ENCODE measurements at regions not wholly inside any gene's neighbourhood (a gene's known extent, or its start where the extent isn't known, plus 50 kb on each side); places are given as distances from the start of the nearest gene placed in this dataset.

GRCh38 chr14:40920380-40920779, 686.3 kb upstream of the LRFN5 start:
- DNase-seq (ENCODE audit: low spot score) (no peak), FAIRE-seq (no peak)

DNA sequence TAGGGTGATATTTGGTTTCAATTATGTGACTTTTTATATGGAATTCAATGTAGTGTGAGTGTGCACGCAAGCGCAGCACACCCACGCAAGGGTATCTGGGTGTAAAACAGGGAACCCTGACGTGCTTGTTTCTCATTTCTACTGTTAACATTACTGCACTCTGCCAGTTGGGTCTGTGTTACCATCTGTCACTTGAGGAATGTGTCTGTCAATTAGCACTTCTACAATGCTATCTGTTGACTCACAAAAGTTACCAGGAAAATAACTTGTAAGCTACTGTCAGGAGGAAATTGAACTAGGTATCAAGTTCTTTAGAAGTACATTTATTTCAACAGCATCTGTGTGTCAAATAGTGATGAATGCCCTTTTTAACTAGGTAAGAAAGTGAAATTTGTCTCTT, 695.5 kb upstream of the LRFN5 start:
- FAIRE-seq = no peak
- no peak for DNase-seq (ENCODE audit: low spot score)

GRCh38 chr14:40909906-40910305, 696.8 kb upstream of the LRFN5 start:
- DNase-seq (ENCODE audit: low spot score) = no peak
- FAIRE-seq = no peak

GRCh38 chr14:40903709-40904108, 703.0 kb upstream of the LRFN5 start:
- no peak for DNase-seq (ENCODE audit: low spot score)
- no peak for FAIRE-seq

DNA sequence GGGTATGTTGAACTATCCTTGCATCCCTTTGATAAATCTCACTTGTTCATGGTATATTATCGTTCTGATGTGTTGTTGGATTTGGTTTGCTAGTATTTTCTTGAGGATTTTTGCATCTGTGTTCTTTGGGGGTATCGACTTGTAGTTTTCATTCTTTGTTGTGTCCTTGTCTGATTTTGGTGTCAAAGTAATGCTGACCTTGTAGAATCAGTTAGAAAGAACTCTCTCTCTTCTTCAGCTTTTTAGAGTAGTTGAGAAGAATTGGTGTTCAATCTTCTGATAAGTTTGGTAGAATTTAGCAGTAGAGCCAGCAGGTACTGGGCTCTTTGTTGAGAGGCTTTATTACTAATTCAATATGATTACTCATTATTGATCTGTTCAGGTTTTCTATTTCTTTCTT, 707.2 kb upstream of the LRFN5 start:
- DNase-seq (ENCODE audit: low spot score) = no peak
- FAIRE-seq = no peak

DNA sequence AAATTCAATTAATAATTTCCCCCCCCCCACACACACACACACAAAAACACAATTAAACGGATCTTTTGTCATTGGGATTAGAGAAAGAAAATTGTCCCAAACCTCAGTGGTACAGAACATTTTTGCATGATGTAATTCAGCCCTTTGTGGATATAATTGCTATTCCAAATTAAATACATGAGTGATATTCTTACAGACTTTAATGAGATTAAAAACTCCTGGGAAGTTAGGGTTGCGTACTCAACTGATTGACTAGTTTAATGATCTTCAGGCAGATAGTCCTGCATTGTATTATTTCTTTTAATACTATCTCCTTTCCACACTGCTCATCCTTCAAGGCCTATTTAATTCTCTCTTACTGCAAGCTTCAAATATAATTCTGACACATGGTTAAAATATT, 711.8 kb upstream of the LRFN5 start:
- FAIRE-seq = no peak
- no peak for DNase-seq (ENCODE audit: low spot score)

GRCh38 chr14:40889126-40889525, 717.5 kb upstream of the LRFN5 start:
- DNase-seq (ENCODE audit: low spot score) (no peak), FAIRE-seq (no peak)

DNA sequence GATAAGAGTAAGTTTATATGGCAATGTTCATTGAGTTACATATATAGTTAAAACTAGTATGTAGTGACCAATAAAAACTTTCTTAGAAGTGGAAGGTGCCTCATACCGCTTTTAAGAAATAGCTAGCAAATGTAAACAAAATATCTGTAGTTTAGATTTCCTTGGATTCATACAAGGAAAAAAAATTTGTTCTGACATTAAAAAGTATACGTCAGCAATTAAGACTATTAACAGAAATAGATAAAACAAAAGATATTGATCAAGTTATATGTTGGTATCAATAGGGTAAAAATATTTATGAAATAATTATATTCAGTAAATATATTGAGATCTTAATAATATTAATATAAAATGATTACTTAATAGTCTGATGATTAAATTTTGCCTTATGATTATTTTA, 718.8 kb upstream of the LRFN5 start:
- DNase-seq (ENCODE audit: low spot score) (no peak), FAIRE-seq (no peak)

- FAIRE-seq = no peak
- DNase-seq (ENCODE audit: low spot score) = no peak
Observed at GRCh38 chr14:40870252-40870651, 736.4 kb upstream of the LRFN5 start.

DNA sequence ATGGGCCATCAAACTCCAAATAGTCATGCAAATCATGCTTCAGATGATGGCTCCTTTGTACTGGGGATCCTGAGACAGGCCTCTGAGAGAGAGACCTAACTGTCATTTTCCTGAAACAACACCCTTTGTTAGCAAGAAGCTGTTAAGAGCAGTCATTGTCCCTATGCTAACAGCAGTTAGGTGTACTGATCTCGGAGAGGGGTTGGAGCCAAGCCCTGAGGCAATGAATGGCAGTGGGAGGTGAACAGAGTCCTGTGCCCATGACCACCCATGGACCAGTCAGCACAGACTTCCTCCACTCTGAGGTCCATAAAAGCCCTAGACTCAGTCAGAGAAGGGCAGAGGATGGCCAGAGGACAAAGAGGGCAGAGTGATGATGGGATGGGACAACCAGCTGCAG, 747.6 kb upstream of the LRFN5 start:
- FAIRE-seq (peak; percentile 17), DNase-seq (ENCODE audit: low spot score) (no peak)

GRCh38 chr14:40855343-40855742, 751.3 kb upstream of the LRFN5 start:
- no peak for FAIRE-seq
- no peak for DNase-seq (ENCODE audit: low spot score)

GRCh38 chr14:40850191-40850590, 756.5 kb upstream of the LRFN5 start:
- FAIRE-seq (no peak), DNase-seq (ENCODE audit: low spot score) (no peak)

DNA sequence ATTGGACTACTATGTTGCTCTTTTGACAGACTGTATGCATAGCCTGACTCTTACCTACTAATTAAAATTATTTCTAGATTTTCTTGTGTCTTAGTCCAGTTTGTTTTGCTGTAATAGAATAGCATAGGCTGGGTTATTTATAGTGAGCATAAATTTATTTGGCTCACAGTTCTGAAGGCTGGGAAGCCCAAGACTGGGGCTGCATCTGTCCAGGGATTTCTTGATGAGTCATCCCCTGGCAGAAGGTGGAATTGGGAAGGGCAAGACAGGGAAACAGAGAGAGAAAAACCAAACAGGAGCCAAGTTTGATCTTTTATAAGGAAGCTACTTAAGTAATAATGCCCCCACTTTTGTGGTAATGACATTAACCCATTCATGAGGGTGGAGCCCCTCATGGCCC, 759.2 kb upstream of the LRFN5 start:
- DNase-seq (ENCODE audit: low spot score) = peak; percentile 9
- no peak for FAIRE-seq

DNA sequence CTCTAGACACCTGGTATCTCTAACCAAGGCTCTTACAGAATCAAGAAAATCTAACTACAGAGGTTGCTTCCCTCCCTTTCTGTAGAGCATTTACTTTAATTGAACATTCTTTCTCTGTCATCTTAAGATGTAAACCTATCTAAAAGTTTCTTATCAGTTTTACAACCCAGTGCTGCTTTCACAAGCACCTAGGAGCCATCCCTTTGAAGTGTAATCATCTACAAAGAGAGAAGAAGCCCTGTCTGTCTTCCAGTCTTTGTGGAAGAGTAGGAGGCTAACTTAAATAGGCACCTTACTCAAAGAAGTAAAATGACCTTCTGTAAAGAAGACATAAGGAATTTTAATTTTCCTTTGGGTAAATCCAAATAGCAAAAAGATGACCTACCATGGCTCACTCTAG, 763.9 kb upstream of the LRFN5 start:
- no peak for FAIRE-seq
- no peak for DNase-seq (ENCODE audit: low spot score)

- DNase-seq (ENCODE audit: low spot score) (no peak), FAIRE-seq (no peak)
Observed at GRCh38 chr14:40841886-40842285, 764.8 kb upstream of the LRFN5 start.

GRCh38 chr14:40838601-40839000, 768.1 kb upstream of the LRFN5 start:
- FAIRE-seq (no peak), DNase-seq (ENCODE audit: low spot score) (no peak)

- no peak for FAIRE-seq
- DNase-seq (ENCODE audit: low spot score) = no peak
Observed at GRCh38 chr14:40806471-40806870, 800.2 kb upstream of the LRFN5 start.

DNA sequence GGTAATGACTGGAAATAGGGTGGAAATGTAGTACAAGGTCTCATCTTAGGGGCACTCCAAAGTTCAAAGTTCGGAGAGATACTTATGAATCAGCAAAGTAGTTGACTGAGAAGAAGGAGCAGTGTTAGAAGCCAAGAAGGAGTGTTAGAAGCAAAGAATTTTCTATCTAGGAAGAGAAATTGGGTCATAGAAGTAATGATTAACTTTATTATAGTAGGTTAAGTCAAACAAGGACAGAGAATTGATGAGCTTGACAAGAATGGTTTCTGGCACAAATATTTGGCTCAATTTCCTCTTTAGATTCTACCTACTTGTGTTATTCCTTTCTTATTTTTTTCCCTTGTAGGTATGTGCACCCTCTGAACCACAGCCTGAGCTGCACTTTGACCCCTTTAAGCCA, 810.5 kb upstream of the LRFN5 start:
- no peak for FAIRE-seq
- no peak for DNase-seq (ENCODE audit: low spot score)

GRCh38 chr14:40784860-40785259, 821.8 kb upstream of the LRFN5 start:
- no peak for DNase-seq (ENCODE audit: low spot score)
- no peak for FAIRE-seq

DNA sequence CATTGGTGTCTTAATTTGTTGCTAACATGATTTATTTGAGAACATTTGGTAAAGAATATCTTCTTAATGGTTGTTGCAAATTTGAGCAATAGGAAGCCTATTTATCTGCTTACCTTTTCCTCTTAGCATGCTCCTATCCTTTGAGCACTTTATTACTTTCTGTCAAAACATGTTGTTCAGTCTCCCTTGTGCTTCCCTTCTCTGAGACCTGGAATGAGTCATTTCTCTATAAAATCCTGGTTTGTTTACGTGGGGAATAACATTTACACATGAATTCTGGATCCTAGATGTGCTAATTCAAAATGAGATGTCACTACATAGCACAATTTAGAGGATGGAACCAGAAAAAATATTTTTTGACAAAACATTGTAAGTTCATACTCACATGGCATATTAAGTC, 844.0 kb upstream of the LRFN5 start:
- no peak for FAIRE-seq
- DNase-seq (ENCODE audit: low spot score) = no peak

DNA sequence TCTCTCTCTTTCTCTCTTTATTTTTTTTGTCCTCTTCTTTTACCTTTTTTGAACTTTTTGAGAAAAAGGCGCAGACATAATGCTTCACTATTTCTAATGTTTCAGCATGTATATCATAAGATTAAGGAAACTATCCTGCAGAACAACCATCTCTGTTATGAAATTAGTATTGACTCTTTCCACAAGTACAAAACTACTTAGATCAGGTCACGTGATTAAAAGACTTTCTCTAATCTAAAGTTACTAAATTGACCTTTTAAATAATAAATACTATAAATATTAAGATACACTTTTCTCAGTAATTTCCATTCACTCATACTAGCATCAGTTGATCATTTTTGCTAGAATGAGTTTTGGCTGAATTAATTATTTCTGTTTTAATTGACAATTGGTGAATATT, 844.5 kb upstream of the LRFN5 start:
- DNase-seq (ENCODE audit: low spot score) = no peak
- no peak for FAIRE-seq

DNA sequence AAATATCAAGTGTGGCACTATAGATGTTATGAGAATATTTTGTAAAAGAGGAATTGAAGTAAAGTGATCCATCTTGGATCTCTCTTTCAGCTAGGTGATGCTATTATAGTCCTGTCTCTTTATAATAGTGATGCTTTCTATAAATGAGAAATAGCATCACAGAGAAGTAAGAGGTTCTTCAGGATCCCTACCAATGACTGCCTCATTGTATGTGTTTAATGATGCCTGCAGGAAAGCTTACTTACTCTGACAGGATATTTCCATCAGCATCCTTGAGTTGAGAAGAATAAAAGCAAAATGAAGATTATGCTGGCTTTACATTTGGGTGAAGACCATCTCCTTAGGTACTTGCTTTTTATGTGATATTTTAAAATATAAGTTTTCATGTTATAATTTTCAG, 846.0 kb upstream of the LRFN5 start:
- FAIRE-seq = no peak
- DNase-seq (ENCODE audit: low spot score) = no peak

DNA sequence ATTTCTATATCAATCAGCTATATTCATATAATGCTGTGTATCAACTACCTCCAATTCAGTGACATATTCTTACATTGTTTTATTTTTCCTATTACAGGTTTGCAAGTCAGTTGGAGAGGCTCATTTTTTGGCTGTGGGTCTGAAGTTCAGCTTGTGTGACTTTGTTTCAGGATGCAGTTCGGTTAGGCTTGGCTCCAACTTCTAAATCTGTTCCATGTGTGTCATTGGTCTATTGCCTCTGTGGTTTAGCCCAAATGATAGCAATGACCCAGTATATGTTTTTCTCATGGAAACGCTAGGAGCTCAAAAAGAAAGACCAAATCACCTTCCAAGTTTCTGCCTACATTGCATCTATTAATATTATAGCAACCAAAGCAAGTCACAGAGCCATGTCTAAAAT, 848.6 kb upstream of the LRFN5 start:
- no peak for FAIRE-seq
- no peak for DNase-seq (ENCODE audit: low spot score)

GRCh38 chr14:40757376-40757950, 849.2 kb upstream of the LRFN5 start:
- FAIRE-seq = no peak

More at GRCh38 chr14:40757376-40757950, 849.2 kb upstream of the LRFN5 start:
- DNase-seq (ENCODE audit: low spot score) = no peak
